Mammary epithelial cell (primary cell): ENCODE measurements at regions not wholly inside any gene's neighbourhood (a gene's known extent, or its start where the extent isn't known, plus 50 kb on each side); places are given as distances from the start of the nearest gene placed in this dataset.
"Not testable (repeated sequence)": the region's sequence is repeated elsewhere in the genome, so short reads cannot be mapped to it uniquely, and the experiment has no call there.

ENCODE experiments used
- EZH2 ChIP-seq: IDR thresholded peaks from 2 replicates; pipeline ENCODE4 v1.6.1; 2012; ENCODE audit warnings: low read length, inconsistent platforms, borderline replicate concordance
- TF ChIP-seq, protein P1 (sequence below), 2 donors: IDR thresholded peaks in 1 of 2; conservative IDR thresholded peaks in 1 of 2; 2 replicates each; pipeline ENCODE4 v1.5.1; 2011 to 2012; ENCODE audit warnings: inconsistent platforms in 2 of 2, low read length in 2 of 2, mild to moderate bottlenecking in 2 of 2, control low read depth in 1 of 2, low read depth in 1 of 2; ENCODE audit not compliant: insufficient read depth in 1 of 2; ENCODE audit errors: extremely low read depth in 1 of 2

DNA sequence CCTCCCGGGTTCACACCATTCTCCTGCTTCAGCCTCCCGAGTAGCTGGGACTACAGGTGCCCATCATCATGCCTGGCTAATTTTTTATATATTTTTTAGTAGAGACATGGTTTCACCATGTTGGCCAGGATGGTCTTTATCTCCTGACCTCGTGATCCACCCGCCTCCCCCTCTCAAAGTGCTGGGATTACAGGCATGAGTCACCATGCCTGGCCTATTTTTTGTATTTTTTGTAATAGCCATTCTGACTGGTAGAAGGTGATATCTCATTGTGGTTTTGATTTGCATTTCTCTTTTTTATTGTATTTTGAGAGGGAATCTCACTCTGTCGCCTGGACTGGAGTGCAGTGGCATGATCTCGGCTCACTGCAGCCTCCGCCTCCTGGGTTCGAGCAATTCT lies 139.6 kb upstream of the TNPO1 start:
- TF ChIP-seq EZH2 = not testable (repeated sequence)
- TF ChIP-seq, protein P1, sequence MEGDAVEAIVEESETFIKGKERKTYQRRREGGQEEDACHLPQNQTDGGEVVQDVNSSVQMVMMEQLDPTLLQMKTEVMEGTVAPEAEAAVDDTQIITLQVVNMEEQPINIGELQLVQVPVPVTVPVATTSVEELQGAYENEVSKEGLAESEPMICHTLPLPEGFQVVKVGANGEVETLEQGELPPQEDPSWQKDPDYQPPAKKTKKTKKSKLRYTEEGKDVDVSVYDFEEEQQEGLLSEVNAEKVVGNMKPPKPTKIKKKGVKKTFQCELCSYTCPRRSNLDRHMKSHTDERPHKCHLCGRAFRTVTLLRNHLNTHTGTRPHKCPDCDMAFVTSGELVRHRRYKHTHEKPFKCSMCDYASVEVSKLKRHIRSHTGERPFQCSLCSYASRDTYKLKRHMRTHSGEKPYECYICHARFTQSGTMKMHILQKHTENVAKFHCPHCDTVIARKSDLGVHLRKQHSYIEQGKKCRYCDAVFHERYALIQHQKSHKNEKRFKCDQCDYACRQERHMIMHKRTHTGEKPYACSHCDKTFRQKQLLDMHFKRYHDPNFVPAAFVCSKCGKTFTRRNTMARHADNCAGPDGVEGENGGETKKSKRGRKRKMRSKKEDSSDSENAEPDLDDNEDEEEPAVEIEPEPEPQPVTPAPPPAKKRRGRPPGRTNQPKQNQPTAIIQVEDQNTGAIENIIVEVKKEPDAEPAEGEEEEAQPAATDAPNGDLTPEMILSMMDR (conservative IDR thresholded peaks at IDR 0.05 in 1 of 2, IDR thresholded peaks at IDR 0.05 in 1 of 2; ENCODE audit: extremely low read depth in 1 of 2, insufficient read depth in 1 of 2, low read depth in 1 of 2, low read length in 2 of 2) = not testable (repeated sequence)
